ENCODE measurements at regions not wholly inside any gene's neighbourhood (a gene's known extent, or its start where the extent isn't known, plus 50 kb on each side); places are given as distances from the start of the nearest gene placed in this dataset.

GRCh38 chr11:81839016-81839415, 894.6 kb downstream of the FAM181B start:
- H3K4me3 ChIP-seq (replicated peaks in 1 of 3; ENCODE audit: insufficient read depth in 1 of 3, low read depth in 1 of 3, low read length in 3 of 3) = no peak overlapping the region
- no peaks in the 10 kb centered on the region for H3K27me3 ChIP-seq (ENCODE audit: control insufficient read depth in 2 of 2, insufficient read depth in 2 of 2, low read length in 2 of 2)
- H3K9me3 ChIP-seq (replicated peaks; ENCODE audit: control insufficient read depth, insufficient read depth, low read length) = peaks cover 1% of the 10 kb centered on the region
- DNase-seq (ENCODE audit: low read depth, low spot score) = no peak
- no peak overlapping the region for H3K9ac ChIP-seq (replicated peaks; ENCODE audit: extremely low read depth, insufficient read depth, low read length)
- H3K4me2 ChIP-seq (ENCODE audit: insufficient read depth, low read length) = no peak overlapping the region
- intact Hi-C loops (cut with micrococcal nuclease) = no loop called here
- H3K4me1 ChIP-seq (ENCODE audit: control insufficient read depth, extremely low read depth, insufficient read depth, low read length) = no peaks in the 10 kb centered on the region
- no peak for FAIRE-seq
- no peaks in the 10 kb centered on the region for H3K79me2 ChIP-seq (ENCODE audit: control insufficient read depth, insufficient read depth, low read length)
- ChIA-PET CTCF (no interaction called here), POLR2A (no interaction called here)
- dilution Hi-C loops (cut with MboI; ENCODE audit: extremely low pct_ligation_motif_present, low sequenced_read_pairs) = no loop called here
- BruUV-seq (replicated peaks) = no TSS peak
- no peak for TF ChIP-seq JUN (IDR thresholded peaks at IDR 0.05; ENCODE audit: borderline replicate concordance, insufficient read depth, insufficient read length, low read depth)
- no peak for TF ChIP-seq MYC (IDR thresholded peaks at IDR 0.05; ENCODE audit: low read depth, low read length)
- no peak for TF ChIP-seq FOS (IDR thresholded peaks at IDR 0.05; ENCODE audit: borderline replicate concordance, insufficient read depth, low read length)
- no peak for TF ChIP-seq MAX (IDR thresholded peaks at IDR 0.05; ENCODE audit: insufficient read depth, insufficient read length)
- TF ChIP-seq GATA2 (IDR thresholded peaks at IDR 0.05; ENCODE audit: insufficient read depth, insufficient read length, low read depth, low read length) = no peak
- TF ChIP-seq EZH2 (IDR thresholded peaks at IDR 0.05; ENCODE audit: borderline replicate concordance, low read depth, low read length, severe bottlenecking) = no peak
- no peak for TF ChIP-seq POLR2A (IDR thresholded peaks at IDR 0.05; ENCODE audit: low read depth, low read length)
- TF ChIP-seq POLR2AphosphoS5 (IDR thresholded peaks at IDR 0.05; ENCODE audit: insufficient read depth, low read depth, low read length) = no peak
- TF ChIP-seq CTCF (IDR thresholded peaks at IDR 0.05; ENCODE audit: extremely low read depth in 1 of 2, insufficient read depth in 1 of 2, low read depth in 1 of 2, low read length in 2 of 2) = no peak
- no peaks in the 10 kb centered on the region for H4K20me1 ChIP-seq (replicated peaks; ENCODE audit: control insufficient read depth, extremely low read depth, insufficient read depth, low read length)
- no peaks in the 10 kb centered on the region for H3K9me1 ChIP-seq (replicated peaks; ENCODE audit: control insufficient read depth, extremely low read depth, insufficient read depth, low read length)
- no peaks in the 10 kb centered on the region for H3K36me3 ChIP-seq (ENCODE audit: control insufficient read depth in 2 of 2, extremely low read depth in 1 of 2, insufficient read depth in 2 of 2, low read length in 2 of 2)
- H2AFZ ChIP-seq (ENCODE audit: low read depth, low read length) = no peak overlapping the region
- no peak overlapping the region for H3K27ac ChIP-seq (ENCODE audit: insufficient read depth, low read depth, low read length)
